Activated CD8-positive, alpha-beta T cell treated with anti-CD3 and anti-CD28 coated beads for 36 hours (primary cell): ENCODE measurements at regions not wholly inside any gene's neighbourhood (a gene's known extent, or its start where the extent isn't known, plus 50 kb on each side); places are given as distances from the start of the nearest gene placed in this dataset.

ENCODE experiments used
- ATAC-seq: fragments of 200-7000 bp; cut with Tn5 transposase; one replicate; pipeline ENCODE4 v1.10.0; 2021; ENCODE audit warnings: mild to moderate bottlenecking, moderate library complexity
- CTCF ChIA-PET: fragments of 350-600 bp; sonication (Branson Sonifier 250); formaldehyde crosslinking; loops from one replicate; lab custom pipeline; 2021; ENCODE audit warnings: antibody characterized with exemption; lab: Charles Lee
- POLR2A ChIA-PET: fragments of 350-600 bp; sonication (Branson Sonifier 250); formaldehyde crosslinking; loops from one replicate; lab custom pipeline; 2021; ENCODE audit warnings: antibody characterized with exemption; lab: Charles Lee
- DNase-seq: peaks from one replicate; pipeline ENCODE4 v3.0.0-alpha.2; 2020
- H3K27ac Mint-ChIP-seq: one replicate; pipeline ENCODE4 v1.8.0; 2021; ENCODE audit warnings: mild to moderate bottlenecking, mixed read lengths
- H3K27me3 Mint-ChIP-seq: one replicate; pipeline ENCODE4 v1.8.0; 2021; ENCODE audit warnings: mixed read lengths
- H3K36me3 Mint-ChIP-seq: one replicate; pipeline ENCODE4 v1.8.0; 2021; ENCODE audit warnings: low read depth, mixed read lengths
- H3K4me1 Mint-ChIP-seq: one replicate; pipeline ENCODE4 v1.8.0; 2021; ENCODE audit warnings: low read depth, mixed read lengths
- H3K4me3 Mint-ChIP-seq: one replicate; pipeline ENCODE4 v1.8.0; 2021; ENCODE audit warnings: mild to moderate bottlenecking, moderate library complexity, mixed read lengths
- H3K9me3 Mint-ChIP-seq: one replicate; pipeline ENCODE4 v1.8.0; 2021; ENCODE audit warnings: mixed read lengths
- CTCF ChIP-seq: fragments of 200-600 bp; IDR thresholded peaks from one replicate; pipeline ENCODE4 v1.8.0; 2022; ENCODE audit warnings: antibody characterized with exemption, mild to moderate bottlenecking
- intact Hi-C: fragments of 100-400 bp; cut with micrococcal nuclease; formaldehyde crosslinking; loops from one replicate; pipeline ENCODE4 v1.10.0; 2022

GRCh38 chr7:21253740-21254687 is 173.9 kb upstream of the SP4 start:
- peak; percentile 51 for TF ChIP-seq CTCF
- ATAC-seq (peak; percentile 67), DNase-seq (peak; percentile 69)
- ChIA-PET POLR2A (interaction anchor here (1.5 kb wide), 1 partner anchor 478 kb away, joined by 3 read pairs; no protein-coding TSS in a partner anchor), CTCF (interaction anchor here (0.6 to 3.4 kb wide), 25 partner anchors 10 to 1540 kb away, joined by 3 to 13 read pairs (median 4); no protein-coding TSS in a partner anchor)
- Mint-ChIP-seq H3K4me1 (no peaks in the 10 kb centered on the region), H3K27me3 (peaks cover 50% of the 10 kb centered on the region), H3K27ac (no peak overlapping the region), H3K9me3 (no peaks in the 10 kb centered on the region), H3K36me3 (no peaks in the 10 kb centered on the region), H3K4me3 (no peak overlapping the region)
- intact Hi-C loops = loop anchor here (2.0 to 10.0 kb wide), 3 partner anchors 253 to 751 kb away; partner anchors contain the start of gene SP8

GRCh38 chr7:21256310-21256877 is 171.5 kb upstream of the SP4 start:
- intact Hi-C loops = loop anchor here (10.0 kb wide), 2 partner anchors 472 to 748 kb away; partner anchors contain the start of gene SP8
- Mint-ChIP-seq H3K36me3 (no peaks in the 10 kb centered on the region), H3K4me1 (peaks cover 6% of the 10 kb centered on the region), H3K27me3 (peaks cover 38% of the 10 kb centered on the region), H3K4me3 (no peak overlapping the region), H3K27ac (no peak overlapping the region), H3K9me3 (no peaks in the 10 kb centered on the region)
- peak; percentile 68 for TF ChIP-seq CTCF
- POLR2A ChIA-PET = no interaction called here
- no peak for ATAC-seq
- CTCF ChIA-PET = interaction anchor here (0.8 to 1.8 kb wide), 15 partner anchors 8 to 827 kb away, joined by 3 to 7 read pairs (median 4); no protein-coding TSS in a partner anchor
- DNase-seq = peak; percentile 56

GRCh38 chr7:21260939-21261338 is 166.9 kb upstream of the SP4 start:
- intact Hi-C loops = loop anchor here (5.0 to 10.0 kb wide), 2 partner anchors 91 to 164 kb away; partner anchors contain the start of gene SP4
- H3K36me3 Mint-ChIP-seq = no peaks in the 10 kb centered on the region
- CTCF ChIA-PET = interaction anchor here (0.7 to 3.1 kb wide), 8 partner anchors 9 to 246 kb away, joined by 3 to 16 read pairs (median 8); no protein-coding TSS in a partner anchor
- H3K27me3 Mint-ChIP-seq = peaks cover 4% of the 10 kb centered on the region
- H3K4me1 Mint-ChIP-seq = peaks cover 16% of the 10 kb centered on the region
- no peak for TF ChIP-seq CTCF
- no peak overlapping the region for H3K4me3 Mint-ChIP-seq
- ATAC-seq = no peak
- POLR2A ChIA-PET = no interaction called here
- DNase-seq = no peak
- H3K9me3 Mint-ChIP-seq = no peaks in the 10 kb centered on the region
- no peak overlapping the region for H3K27ac Mint-ChIP-seq

GRCh38 chr7:21261627-21262594 is 166.0 kb upstream of the SP4 start:
- intact Hi-C loops = loop anchor here (5.0 to 10.0 kb wide), 2 partner anchors 90 to 163 kb away; partner anchors contain the start of gene SP4
- no peak overlapping the region for H3K4me3 Mint-ChIP-seq
- no peaks in the 10 kb centered on the region for H3K9me3 Mint-ChIP-seq
- H3K27me3 Mint-ChIP-seq = peaks cover 3% of the 10 kb centered on the region
- ATAC-seq = peak; percentile 97
- CTCF ChIA-PET = interaction anchor here (0.7 to 3.1 kb wide), 29 partner anchors 10 to 821 kb away, joined by 3 to 16 read pairs (median 4); no protein-coding TSS in a partner anchor
- POLR2A ChIA-PET = interaction anchor here (0.7 kb wide), 1 partner anchor 166 kb away, joined by 3 read pairs; the partner anchor contains the start of gene SP4
- no peaks in the 10 kb centered on the region for H3K36me3 Mint-ChIP-seq
- peak; percentile 70 for TF ChIP-seq CTCF
- DNase-seq = peak; percentile 80
- H3K4me1 Mint-ChIP-seq = peaks cover 16% of the 10 kb centered on the region
- peak overlapping the region; percentile 52 for H3K27ac Mint-ChIP-seq
